GM19467 (cell line): ENCODE measurements at regions not wholly inside any gene's neighbourhood (a gene's known extent, or its start where the extent isn't known, plus 50 kb on each side); places are given as distances from the start of the nearest gene placed in this dataset.

Experiments used
- ATAC-seq: cut with Tn5 transposase; IDR thresholded peaks from one replicate; pipeline ENCODE4 v1.9.1; 2021; ENCODE audit warnings: mild to moderate bottlenecking, moderate library complexity; ENCODE audit not compliant: unreplicated experiment

- no peak for ATAC-seq
Observed at GRCh38 chr7:84336766-84337165, 142.2 kb upstream of the SEMA3A start.

DNA sequence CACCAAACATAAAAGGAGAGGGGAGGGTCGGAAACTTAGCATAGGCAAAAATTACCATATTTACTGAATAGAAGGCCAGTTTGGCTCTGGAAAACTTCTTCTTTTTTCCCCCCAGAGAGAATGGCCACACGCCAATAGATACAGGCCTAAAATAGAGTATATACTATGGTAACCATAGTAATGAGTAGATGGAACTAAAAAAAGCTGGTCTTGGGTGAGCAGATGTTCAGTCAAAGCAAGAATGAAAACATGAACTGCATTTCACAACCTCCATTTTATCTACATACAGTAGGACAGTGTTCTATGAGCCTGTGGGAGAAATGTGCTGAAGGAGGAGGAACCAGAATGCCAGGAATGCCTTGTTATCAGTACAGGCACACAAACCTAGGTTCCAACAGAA is 141.7 kb upstream of the SEMA3A start:
- ATAC-seq: no peak

DNA sequence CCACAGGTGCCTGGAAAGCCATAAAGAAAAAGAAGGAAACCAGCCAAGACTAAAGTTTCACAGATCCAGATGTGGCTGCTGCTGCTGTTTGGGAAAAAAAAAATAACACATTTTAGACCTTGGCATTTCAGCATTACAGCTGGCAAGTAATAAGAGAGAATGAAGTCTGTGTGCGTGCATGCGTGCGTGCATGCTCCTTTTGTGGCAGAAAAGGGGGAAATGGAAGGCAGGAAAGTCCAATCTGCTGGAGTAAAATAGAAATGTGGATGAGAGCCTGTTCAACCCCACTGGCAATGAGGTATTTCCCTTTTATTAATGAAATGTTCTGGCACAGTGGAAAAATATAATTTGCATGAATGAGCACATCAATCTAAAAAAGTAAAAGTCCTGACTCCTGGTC is 137.0 kb upstream of the SEMA3A start:
- ATAC-seq: no peak

DNA sequence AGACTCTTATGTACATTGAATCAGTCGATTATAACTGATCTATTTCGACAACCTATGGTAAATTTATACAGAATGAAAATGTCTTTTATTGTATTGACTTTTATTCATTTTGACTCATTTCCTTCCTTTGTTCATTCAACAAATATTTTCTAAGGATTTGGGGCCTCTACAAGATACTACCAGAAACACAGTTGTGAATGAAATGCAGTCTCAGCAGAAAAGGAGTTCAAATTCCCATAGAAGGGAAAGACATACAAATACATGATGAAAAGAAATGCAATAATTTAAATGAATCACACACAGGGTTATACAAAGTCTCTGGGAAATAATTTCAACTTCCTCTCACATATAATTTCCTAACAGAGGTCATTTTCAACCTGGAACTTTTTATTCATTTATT is 134.0 kb upstream of the SEMA3A start:
- no peak for ATAC-seq

DNA sequence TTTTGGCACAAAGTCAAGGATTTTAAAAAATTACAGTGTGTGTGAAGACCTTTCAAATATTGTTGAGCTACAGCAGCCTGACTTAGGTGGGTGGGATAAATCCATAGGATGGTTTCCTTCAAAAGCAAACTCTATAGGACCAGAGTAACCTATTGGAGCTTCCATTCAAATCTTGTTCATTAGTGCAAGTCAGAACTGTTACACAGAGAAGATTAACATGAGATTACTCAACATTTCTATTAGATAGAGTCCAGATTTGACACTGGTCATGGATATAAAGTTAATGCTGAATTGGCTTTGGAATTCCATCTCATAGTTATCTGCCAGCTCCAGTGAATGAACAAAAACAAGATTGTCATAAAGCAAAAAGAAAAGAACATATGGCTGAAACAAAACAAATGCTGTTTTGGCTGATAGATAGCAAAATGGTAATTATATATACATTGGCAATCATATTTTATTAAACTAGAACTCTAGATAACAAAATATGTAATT is 129.6 kb upstream of the SEMA3A start:
- ATAC-seq: no peak

DNA sequence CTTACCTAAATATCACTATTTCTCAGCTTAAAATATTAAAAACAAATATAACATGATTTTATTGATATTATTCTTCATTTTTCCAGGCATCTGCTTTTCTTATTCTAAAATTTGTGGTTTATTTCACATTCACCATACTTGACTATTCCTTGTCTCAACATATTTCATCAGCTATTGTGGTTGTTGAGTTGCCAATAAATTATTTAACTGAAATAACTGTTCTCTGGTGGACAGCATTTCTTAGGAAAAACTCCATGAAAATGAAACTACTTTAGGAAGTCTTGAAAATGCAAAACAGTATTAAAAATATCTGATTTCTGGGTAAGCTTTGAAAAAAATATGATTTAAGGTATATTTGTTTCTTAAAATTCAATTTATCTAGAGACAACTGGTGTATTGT is 122.9 kb upstream of the SEMA3A start:
- no peak for ATAC-seq

DNA sequence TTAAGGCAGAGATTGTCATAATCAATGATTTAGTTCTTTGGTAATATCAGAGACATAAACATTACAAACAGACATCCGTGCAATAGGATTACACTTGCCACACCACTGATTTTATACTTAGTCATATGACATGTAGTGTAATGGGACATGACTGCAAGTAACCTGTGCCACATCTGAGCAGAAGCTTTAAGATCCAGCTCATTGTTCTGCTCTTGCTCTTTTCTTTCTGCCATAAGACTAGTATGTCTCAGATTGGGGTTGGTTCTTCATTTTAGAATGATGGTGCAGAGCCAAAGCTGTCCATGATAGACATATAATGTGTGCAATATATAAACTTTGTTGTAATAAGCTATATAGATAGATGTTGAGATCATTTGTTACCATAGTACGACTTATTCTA is 119.7 kb upstream of the SEMA3A start:
- no peak for ATAC-seq

- ATAC-seq: no peak
Observed at GRCh38 chr7:84304407-84304806, 109.8 kb upstream of the SEMA3A start.

DNA sequence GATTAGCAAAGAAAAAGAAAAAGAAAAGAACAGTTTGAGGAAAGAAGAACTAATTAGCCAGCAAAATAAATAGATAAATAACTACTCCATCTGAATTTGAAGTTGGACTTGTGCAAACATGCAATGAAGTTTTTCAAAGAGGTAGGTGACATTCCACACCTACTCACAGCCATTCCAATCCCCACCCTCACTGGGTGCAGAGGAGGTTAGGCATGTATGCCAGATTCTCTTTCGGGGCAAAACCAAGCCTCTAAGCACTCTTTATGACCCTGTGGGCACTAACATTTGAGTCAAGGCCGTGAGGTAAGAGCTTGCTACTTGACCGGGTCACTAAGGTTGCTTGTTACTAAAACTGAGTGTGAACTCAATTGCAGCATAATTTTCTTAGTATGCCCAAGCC is 108.4 kb upstream of the SEMA3A start:
- ATAC-seq: no peak

DNA sequence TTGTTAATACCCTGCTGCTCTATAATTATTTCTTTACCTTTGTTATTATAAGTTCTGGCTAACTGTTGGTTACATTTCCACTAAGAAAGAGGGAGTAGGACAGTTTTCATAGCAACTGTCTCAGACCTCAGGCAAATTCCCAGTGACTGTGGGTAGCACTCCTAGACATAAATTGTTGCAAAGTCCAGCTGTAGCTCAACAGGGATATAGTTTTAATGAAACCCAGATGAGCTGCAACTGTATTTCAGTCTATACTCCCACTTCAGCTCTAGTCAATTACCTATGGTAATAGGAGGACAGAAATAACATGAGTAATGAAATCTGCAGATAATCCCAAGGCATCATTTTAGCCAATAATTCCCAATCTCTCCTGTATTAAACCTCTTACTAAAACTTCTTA is 103.0 kb upstream of the SEMA3A start:
- ATAC-seq: no peak

GRCh38 chr7:84294847-84295455 is 100.4 kb upstream of the SEMA3A start:
- no peak for ATAC-seq

DNA sequence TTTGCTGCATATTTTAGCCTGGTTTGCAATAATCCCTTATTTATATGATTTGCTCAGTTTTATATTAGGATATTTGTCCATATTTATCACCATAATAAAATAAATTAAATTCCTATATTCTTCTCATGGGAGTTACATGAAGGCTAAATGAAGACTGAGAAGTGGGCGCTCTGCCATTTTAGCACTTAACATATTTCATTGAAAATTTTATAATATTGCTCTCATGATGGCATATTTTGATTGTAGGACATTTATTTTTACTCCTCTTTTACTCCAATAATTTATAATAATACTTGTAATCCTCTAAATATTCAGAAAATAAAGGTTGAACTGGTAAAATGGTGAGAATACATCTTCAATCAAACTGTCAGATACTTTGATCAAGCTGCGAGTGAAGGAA is 99.8 kb upstream of the SEMA3A start:
- ATAC-seq: no peak

GRCh38 chr7:84291756-84292155 is 97.2 kb upstream of the SEMA3A start:
- no peak for ATAC-seq

GRCh38 chr7:84283798-84284197 is 89.2 kb upstream of the SEMA3A start:
- ATAC-seq: no peak

DNA sequence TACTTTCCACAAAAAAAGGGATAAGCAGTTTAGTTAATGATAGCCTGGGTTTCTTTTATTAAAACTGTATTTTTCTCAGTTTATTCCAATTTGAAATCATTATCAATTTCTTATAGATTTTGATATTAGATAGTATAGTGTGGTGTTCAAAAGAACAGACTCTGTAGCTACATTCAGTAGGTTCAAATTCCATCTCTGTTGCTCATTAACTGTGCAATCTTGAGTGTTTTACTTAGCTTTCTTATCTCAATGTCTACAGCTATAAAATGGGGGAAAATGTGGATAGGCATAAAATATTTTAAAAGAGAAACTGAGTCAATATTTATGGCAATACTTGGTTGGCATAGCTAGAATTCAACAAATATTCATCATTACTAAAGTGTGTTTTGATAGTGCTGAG is 86.9 kb upstream of the SEMA3A start:
- no peak for ATAC-seq

DNA sequence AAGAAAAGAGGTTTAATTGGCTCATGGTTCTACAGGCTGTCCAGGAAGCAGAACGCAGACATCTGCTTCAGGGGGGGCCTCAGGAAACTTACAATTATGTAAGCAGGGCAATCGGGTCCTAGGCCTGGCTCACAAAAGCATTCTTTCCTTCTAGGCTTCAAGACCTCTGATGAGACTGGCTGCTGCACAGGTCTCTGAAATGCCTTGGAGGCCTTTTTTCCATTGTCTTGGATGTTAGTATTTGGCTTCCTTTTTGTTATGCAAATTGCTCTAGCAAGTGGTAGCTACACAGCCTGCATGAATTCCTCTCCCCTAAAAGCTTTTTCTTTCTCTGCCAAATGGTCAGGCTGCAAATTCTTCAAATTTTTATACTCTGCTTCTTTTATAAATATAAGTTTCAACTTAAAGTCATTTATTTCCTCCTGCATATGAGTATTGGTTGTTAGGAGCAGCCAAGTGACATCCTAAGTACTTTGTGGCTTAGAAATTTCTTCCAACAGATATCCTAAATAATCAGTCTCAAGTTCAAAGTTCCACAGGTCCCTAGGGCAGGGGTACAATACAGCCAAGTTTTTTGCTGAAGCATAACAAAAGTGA is 83.1 kb upstream of the SEMA3A start:
- ATAC-seq: no peak

DNA sequence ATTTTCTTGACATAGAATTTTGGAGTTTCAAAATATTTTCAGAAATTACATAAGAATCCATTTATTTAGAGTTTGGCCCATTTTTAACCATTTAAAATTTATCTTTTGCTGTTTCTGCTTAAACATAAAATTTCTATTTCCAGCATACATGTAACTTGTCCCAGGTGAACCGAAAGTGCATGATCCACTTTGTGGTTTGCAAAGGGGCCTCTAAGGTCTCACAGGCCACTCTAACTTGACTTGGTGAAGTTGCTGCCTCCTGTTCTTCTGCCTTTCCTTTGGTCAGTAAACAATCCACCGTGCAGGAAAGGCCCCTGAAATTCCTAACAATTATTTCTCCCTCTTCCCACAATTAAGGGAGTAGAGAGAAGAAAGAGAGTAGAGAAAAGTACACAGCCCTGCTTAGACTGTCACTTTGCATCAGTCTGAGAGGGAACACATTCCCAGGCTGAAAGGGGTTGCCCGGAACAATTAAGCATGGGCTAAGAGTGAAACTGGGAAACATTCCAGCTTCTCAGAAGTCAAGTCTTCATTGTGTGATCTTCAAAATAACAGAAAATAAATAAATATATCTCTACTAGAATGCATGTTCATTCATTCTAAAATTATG is 79.5 kb upstream of the SEMA3A start:
- no peak for ATAC-seq

DNA sequence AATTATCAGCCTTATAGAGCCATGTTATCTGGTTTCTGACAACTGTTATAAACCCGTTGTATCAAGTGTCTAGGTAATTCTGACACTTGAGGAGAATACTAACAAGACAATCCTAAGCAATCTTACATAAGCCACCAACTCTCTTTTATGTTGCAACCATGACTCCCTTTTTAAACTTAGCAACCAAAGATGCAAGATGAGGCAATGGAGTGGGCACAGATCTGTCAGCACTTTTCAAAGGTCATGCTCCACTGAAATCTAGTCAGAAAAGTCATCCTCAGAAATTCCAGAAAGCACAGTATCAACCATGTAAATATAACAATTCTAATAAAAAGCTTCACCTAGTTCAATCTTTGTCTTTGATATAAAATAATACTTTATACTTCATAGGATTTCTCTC is 77.0 kb upstream of the SEMA3A start:
- no peak for ATAC-seq

DNA sequence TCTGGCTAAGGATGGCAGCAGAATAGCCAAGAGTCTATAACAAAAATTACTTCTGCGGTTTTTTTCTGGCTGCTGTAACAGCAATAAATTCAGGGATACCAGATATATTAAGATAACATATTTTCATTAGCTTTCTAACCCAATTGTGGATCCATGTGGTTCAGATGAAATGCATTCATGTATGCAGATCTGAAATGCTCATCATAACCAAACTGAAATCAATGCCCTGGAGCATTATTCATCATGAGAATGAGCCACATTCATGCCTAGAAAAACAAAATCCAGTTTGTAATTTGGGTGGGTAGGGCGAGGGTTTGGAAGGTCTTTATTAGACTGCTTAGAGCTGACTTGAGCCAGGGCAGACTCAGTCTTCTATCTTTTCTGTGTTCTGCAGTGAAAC is 69.8 kb upstream of the SEMA3A start:
- no peak for ATAC-seq

- no peak for ATAC-seq
Observed at GRCh38 chr7:84263106-84263505, 68.5 kb upstream of the SEMA3A start.

DNA sequence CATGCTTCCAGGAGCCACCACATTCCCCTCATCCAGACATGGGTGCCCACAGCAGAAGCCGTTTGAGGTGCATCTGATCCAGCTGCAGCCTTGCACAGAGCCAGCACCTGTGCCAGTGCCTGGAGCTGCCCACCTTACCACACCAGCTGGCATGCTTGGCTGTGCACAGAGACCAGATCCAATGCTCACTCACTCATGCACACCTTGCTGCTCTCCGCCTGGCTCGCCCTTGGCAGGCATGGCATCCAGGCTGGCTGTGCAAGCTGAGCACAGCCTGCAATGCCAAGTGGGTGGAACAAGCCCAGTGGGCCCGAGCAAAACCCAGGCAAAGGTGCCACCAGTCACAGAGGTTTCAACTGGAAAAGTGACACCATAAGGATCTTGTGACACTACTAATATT is 66.9 kb upstream of the SEMA3A start:
- ATAC-seq: no peak

DNA sequence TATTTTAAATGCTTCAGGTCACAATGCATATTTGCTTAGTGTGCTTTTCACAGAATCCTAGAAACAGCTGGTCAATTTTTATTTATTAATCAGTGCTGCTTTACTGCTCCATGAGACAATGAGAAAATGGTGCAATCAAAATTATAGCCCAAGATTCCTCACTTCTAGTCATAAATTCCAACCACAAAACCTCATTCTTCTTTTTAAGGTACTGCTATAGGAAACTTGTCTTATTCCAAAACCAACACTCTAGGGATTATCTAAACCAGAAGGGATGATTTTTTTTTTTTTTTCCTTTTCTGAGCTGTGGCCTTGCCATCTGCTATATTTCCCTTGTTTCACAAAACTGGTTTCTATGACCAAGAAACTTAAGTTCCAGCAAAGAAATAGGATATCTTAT is 64.0 kb upstream of the SEMA3A start:
- ATAC-seq: no peak

DNA sequence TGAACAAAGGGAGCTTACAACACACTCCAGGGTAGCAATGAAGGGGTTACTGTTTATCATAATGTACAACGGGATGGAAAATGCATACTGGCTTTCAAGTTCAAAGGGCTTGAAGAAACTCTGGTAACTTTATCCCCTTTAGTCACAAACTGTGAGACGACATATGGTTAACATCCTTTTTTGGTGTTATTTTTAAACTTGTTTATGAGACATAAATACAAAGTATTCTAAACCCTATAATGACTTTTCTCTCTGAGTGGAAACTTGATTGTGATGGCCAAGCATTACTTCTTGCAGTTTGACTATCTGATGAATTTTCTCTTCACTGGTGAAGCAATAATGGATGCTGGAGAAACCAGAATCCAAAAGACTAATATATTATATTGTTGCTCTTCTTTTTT is 62.0 kb upstream of the SEMA3A start:
- ATAC-seq: no peak
